Skin of body (tissue), 1 donor: ENCODE measurements at regions not wholly inside any gene's neighbourhood (a gene's known extent, or its start where the extent isn't known, plus 50 kb on each side); places are given as distances from the start of the nearest gene placed in this dataset.
"Not testable (repeated sequence)": the region's sequence is repeated elsewhere in the genome, so short reads cannot be mapped to it uniquely, and the experiment has no call there.

Source experiments
- DNase-seq: peaks from one replicate; lab custom pipeline; 2025; lab: John Stamatoyannopoulos, UW

DNA sequence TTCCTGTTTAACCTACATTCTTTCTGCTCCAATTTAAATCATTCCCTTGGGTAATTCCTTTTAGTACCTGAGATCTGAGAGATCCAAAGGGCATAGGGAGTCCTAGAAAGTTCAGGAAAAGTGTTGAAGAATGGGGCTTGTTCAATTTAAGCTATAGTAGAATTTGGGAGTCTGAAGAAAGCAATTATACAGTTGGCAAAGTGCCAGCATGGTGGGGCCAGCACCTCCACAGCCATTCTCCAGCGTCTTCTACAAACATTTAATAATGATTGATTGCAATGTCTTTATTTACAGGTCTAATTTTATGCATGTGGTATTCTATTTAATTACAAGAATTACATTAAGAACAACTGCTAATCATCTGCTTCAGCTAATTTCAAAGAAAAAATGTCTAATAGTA is 957.7 kb upstream of the GYPC start:
- no peak for DNase-seq

DNA sequence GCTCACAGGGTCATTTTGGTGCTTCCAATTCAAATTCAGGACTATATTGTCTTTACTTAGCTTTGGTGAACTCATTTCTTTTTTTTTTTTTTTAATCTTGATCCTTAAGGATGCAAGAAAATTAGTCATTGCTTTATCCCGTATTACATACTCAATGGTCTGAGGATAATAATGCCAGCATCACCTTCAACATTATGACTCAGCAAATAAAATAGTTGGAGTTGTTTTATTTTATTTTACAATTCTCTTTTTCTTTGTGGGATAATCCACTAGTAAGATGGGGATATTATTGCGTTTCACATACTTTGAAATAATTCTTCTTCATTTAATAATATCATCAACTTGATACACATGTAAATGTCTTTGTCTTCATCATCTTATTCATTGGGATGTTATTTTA is 954.9 kb upstream of the GYPC start:
- no peak for DNase-seq

DNA sequence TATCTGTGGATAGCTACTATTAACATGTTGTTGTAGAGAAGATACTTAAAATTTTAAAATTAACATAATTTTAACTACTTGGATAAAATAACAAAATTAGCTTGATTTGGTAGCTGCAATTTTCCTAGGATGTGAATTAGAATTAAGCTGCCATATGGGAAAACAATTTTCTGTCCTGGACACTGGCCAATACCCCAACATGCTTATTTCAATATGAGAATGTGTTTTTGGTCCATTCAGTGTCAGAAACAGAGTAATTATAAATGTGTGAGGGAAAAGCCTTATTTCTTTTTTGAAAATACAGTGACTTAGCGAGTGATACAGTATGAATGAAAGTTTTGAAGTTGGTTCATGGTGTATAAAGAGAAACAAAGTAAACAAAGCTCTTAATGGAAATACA is 948.3 kb upstream of the GYPC start:
- no peak for DNase-seq

DNA sequence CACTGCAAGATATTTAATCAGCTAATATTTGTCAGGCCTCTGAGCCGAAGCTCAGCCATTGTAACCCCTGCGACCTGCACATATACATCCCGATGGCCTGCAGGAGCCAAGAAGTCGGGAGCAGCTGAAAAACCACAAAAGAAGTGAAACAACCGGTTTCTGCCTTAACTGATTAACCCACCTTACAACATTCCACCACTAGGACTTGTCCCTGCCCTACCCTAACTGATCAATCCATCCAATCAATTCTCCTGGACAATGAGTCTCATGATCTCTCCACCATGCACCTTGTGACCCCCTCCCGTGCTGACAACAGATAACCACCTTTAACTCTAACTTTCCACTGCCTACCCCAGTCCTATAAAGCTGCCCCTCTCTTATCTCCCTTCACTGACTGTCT is 945.4 kb upstream of the GYPC start:
- no peak for DNase-seq

DNA sequence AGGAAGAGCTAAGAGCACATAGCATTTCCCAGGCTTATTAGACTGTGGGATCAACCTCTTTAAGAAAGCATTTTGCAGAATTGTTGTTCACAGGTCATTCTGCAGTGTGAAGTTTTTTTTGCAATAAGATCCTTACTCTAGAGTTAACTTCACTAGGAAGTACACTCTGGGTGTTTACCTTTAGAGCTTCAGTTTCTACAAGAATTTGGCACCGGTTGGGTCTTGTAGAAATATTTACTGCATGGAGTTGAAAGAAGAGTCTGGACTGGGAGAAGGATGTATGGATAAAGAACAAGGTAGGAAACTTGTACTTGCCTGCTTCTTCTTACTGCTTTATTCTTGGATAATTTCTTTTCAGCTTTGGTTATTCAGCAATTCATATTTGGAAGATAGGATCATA is 944.9 kb upstream of the GYPC start:
- no peak for DNase-seq

DNA sequence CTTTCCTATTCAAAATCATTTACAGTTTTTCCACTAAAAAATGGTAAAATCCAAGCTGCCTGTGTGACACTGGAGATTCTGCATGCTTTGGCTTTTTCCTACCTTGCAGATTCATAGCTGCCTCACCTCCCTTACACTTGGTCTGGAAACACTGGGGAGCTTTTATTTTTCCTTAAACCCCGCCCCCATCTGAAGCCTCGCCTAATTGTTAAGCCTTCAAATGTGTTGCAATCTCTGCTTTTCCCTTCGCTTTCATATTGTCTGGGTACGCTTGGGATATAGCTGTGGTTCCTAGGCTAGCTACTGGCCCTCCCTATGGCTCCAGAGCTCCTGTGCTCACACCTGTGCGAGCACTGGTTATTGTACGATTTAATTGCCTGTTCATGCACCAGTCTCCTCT is 942.4 kb upstream of the GYPC start:
- no peak for DNase-seq

DNA sequence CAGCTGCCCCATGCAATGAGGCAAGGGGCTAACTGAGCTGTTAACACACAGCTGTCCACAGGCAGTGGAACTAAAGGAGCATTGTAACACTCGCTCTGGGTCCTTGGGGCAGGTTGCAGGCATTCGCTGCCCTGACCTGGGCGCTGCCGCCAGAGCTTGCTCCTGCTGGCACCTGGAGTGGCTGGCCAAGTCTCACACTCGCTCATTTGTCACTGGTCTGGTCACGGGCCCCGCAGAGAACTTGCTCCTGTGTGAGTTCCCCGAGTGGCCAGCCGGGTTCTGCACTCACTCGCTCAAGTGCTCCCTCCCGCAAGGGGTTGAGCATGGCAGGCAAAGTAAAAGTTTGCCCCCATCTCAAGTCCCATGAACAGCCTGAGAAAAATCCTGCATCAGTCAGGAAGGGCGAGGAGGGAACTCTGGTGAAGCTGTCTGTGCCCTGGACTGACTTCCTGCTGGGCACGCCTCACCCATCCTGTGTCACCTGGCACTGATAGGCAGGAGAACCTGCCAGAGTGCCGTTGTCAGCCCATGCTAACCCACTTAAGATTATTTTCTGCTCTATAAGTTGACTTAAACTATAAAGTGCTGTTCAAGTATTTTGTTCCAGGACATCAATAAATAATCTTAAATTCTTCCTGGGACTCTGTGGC is 934.8 kb upstream of the GYPC start:
- no peak for DNase-seq

DNA sequence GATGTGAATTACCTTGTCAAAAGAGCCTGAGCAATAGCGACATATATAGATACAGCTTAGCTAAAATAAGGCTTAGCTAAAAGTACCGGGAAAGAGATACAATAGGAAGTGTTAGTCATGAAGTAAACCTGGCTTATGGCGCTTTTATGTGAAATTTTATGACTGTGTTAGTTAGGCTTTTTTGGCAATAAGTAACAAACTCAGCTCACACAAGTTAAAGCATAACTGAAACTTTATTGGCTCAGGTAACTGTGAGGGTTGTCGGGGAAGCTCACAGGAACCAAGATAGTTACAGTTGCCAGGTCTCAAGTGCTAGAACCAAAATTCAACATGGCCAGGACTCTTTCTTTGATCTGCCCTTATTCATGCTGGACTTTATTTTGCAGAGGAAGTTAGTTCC is 925.0 kb upstream of the GYPC start:
- DNase-seq = no peak

DNA sequence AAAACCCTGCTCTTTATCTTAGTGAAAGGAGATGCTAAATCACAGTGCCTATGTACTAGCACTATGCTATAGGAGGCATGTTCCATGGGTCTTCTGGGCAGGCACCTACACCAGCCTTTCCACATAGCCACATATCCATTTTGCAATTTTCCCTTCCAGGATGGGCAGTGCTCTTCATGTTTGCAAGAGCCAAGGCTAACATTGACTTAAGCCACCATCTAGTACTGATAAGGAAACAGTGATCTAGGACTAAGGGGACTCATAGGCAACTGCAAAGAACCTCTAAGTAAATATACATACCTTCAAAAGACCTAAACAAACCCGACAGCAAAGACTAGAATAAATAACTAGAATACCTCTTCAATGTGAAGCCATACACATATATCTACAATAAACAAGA is 919.7 kb upstream of the GYPC start:
- DNase-seq = no peak

DNA sequence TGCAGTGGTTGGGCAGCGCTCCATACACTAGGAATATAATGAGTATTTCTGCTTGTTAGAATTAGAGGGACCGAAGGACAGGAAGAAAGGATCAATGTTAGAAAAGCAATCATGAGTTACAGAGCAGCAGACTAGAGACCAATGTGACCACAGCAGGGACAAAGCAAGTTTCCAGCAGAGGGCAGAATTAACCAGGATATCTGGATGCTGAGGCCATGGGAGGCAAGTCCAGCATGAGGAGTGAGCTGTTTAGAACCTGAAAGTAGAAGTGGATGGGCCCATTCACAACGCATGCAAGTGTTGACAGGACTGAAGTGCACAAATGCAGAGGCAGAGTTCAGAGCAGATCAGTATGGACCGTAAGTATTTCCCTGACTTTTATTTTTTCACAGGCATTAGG is 910.4 kb upstream of the GYPC start:
- DNase-seq = peak; percentile 6

DNA sequence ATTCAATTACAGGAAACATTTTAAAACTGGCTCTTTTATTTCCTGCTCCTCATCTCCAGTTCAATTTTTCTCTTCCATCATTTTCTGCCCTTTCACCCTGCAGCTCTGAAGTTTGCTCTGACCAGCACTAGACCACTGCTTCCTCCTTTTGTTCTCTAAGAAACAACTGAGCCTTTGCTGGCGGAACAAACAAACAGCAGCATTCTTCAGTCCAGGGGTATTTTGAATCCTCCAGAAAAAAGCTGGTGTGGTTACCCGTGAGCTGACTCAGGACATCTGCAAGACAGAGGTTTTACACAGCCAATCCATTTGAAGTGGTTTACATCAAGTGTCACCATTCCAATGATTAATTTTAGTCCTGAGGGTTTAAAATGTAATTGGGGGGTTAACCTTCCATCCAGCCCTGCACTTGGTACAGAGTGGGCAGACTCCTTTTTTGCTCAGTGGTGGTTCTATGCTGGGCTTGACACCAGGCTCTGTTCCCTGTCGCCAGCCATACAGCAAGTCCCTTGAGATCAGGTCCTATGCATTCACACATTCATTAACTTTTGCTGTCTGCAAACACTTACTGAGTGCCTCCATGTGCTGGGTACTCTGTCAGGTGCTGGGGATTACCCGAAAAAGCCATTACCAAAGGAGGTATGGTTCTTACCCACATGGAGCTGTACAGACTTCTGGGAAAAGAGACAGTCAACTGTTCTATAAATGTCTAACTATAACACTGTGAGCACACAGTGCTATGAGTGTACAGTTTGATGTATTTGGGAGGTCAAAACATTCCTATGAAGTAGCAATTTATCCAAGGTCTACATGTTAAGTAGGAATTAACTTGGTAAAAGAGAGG is 909.4 kb upstream of the GYPC start:
- no peak for DNase-seq

DNA sequence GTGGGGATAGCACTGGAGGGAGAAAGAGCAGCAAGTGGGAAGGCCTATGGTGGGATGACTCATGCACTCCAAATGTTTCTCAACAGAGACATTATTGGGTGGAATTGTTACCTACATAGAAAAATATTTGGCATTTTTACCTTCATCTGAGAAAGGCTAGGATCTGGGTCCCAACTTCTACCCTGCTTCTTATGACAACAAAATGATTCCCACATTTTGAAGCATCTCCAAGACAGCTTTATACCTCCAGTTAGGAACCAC is 908.9 kb upstream of the GYPC start:
- no peak for DNase-seq

DNA sequence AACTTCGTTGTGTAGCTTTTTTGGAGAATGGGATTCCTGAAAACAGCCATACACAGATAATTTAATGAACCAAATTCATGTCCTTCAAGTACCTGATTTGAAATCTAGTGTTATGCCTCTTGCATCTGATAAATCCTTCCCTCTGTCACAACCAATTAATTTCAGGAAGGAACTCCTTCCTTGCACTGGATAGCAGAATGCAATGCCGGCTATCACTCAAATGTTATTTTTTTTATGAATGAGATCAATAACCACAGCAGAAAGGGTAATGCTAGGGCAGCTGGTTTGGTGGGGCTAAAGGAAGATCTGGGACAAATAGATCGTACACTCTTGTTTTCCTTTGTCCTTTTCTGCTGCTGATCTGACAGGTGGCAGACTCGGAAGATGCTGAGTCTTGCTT is 899.5 kb upstream of the GYPC start:
- no peak for DNase-seq

DNA sequence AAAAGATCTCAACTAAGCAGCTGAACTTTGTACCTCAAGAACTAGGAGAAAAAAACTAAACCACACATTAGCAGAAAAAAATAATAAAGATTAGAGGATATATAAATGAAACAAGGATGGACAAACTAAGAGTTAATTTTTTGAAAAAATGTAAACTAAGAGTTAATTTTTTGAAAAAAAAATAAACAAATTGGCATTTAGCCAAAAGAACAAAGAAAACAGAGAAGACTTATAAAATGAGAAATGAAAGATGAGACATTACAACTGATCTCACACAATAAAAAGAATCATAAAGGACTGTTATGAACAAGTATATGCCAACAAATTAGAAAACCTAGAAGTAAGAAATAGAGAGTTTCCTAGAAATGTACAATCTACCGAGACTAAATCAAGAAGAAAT is 859.2 kb upstream of the GYPC start:
- DNase-seq = no peak

DNA sequence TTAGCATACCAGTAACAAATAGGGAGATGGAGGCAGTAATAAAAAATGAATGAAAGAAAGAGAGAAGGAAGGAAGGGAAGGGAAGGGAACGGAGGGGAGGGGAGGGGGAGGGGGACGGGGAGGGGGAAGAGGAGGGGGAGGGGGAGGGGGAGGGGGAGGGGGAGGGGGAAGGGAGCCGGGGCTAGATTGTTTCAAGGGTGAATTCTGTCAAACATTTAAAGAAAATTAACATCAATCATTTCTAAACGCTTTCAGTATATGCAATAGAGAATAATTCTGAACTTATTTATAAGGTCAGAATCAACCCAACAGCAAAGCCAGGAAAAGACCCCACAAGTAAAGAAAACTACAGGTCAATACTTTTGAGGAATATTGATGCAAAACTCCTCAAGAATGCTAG is 858.8 kb upstream of the GYPC start:
- DNase-seq = no peak

DNA sequence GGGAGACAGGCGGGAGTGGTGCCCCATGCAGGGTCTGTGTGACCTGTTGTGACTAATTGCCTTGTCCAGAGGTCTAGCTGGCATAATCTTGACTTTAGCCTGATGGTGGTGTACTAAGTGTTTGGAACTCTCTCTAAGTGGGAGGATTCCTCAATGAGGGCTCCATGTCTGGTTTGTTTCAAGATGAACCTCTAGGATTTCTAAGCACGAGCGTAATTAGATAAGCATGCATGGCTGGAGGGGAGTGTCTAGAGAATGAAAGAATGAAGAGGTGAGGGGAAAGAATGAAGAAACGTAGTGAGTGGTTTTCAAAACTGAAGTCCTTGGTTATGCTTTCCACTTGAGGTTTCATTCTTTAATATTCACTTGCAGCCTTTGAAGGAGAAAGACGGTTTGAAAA is 833.2 kb upstream of the GYPC start:
- no peak for DNase-seq

DNA sequence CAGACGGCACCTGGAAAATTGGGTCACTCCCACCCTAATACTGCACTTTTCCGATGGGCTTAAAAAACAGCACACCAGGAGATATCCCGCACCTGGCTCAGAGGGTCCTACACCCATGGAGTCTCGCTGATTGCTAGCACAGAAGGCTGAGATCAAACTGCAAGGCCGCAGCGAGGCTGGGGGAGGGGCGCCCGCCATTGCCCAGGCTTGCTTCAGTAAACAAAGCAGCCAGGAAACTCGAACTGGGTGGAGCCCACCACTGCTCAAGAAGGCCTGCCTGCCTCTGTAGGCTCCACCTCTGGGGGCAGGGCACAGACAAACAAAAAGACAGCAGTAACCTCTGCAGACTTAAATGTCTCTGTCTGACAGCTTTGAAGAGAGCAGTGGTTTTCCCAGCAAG is 830.2 kb upstream of the GYPC start:
- not testable (repeated sequence) for DNase-seq

DNA sequence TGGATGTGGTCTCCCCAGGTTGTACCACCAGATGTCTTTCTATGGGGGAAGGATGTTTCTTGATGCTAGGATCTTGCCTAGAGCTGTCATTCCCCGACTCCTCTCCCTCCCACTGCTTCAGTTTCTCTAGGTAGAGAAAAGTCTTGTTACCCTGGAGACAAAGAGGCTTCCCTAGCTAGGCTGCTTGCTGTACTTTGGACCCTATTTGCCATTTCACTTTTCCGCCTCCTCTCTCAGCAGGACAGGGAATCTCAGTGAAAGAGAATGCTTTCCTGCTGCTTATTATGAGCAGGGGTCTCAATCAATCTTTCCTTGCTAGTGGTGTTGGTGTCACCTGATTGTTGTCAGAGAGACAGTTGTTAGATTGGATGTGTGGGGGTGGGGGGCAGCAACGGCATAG is 818.8 kb upstream of the GYPC start:
- no peak for DNase-seq

DNA sequence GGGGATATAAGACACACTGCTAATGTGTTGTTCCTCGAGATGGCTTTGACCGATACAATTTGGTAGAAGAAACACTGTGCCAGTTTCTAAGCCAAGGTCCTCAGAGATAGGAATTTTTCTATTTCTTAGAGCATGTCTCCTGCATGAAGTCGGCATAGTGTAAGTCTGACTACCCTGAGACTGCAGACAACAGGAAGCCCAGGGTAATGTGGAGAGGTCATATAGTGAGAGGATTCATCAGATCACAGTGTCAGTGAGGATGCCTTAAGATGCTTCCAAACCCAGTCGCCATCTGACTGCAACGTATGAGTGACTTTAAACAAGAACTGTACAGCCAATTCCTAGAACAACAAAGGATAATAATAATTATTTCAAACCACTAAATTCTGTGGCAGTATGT is 818.3 kb upstream of the GYPC start:
- DNase-seq = no peak

DNA sequence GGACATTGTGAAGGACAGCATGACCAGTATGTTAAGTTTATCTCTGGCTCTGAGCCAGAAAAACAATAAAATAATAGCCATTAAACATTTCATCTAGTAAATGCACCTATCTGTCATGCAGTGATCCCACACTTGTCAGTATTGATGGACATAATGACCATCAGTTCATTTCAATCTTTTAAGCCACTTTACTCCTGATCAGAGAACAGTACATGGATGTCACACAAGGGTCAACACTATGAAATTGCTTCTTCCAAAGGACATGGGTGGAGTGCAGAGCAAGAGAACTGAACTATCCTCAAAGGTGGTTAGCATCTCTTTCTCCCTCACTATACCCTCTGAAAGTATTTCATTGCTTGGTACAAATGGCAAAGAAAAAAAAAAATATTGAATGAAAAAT is 816.0 kb upstream of the GYPC start:
- no peak for DNase-seq

DNA sequence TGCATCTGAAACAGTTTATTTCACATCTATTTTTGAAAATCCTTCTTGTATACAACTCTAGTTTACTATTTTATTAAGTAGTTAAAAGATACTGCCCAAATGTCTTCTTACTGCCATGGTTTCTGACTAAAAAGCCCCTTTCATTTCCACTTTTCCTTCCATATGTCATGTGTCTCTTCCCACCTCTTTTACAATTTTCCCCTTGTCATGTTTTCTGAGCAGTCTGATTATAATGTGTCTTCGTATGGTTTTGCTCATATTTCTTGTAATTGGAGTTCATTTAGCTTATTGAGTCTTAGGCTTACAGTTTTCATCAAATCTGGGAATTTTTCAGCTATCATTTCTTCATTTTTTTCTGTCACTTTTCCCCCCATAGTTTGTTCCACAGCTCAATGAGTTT is 813.9 kb upstream of the GYPC start:
- no peak for DNase-seq

DNA sequence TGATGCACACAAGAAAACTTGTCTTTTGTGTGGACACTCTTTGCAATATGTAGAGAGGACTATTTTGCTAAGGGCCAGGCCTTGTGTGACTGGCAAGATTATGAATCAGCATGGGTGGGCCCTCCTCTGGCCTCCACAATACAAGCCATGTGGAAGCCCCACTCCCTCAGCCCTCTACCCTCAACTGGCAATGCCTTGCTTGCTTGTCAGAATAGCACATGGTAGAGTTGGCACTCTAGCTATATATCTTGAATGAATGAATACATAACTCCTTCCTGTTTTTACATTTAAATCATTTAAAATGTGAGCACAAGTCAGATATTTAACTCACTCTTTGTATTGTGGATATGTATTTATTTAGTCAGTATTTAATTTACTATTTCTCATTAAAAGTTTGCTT is 805.4 kb upstream of the GYPC start:
- no peak for DNase-seq

DNA sequence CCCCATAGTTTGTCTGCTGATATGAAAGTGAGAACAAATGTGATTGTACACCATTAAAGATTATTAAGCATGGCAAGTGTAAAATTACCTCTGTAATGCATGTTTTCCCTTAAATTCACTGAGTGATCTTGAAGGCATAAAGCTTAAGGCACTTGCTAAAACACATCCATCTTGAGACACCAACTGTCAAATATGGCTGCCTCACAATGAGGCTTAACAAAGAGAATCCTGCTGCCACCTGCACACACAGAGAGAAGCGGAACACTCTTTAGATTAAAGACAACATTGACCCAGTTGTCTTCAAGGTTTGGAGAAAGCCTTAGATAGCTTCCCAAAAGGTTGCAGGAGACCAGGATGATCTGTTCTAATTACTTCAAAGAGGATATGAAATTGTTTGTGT is 803.6 kb upstream of the GYPC start:
- DNase-seq = no peak

DNA sequence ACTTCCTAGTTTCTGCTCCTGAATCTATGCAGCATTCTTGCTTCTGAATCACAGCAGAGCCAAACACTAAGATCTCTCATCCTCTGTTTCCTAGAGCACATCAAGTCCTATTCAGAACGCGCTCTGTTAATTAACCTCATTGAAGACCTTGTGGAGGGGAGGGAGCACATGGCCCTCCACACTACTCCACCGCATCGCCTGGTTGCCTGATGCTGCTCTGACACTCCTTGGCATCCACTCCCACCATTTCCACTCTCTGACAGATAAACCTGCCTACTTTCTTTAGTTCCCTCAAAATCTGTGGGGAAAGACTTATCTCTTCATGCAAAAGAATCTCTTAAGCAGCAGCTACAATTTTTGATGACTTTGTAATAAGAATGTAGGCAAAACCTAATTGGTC is 802.3 kb upstream of the GYPC start:
- DNase-seq = no peak
